Colonic mucosa (tissue), 4 donors: ENCODE measurements at regions not wholly inside any gene's neighbourhood (a gene's known extent, or its start where the extent isn't known, plus 50 kb on each side); places are given as distances from the start of the nearest gene placed in this dataset.

Experiments
- DNase-seq: peaks from one replicate; pipeline ENCODE4 v3.0.0-alpha.2; 2020
- H3K27ac ChIP-seq: fragments of 200-600 bp; one replicate; pipeline ENCODE4 v1.8.0; 2021
- H3K27me3 ChIP-seq: fragments of 200-600 bp; one replicate; pipeline ENCODE4 v1.8.0; 2021
- H3K36me3 ChIP-seq: fragments of 200-600 bp; one replicate; pipeline ENCODE4 v1.8.0; 2021
- H3K4me1 ChIP-seq: fragments of 200-600 bp; one replicate; pipeline ENCODE4 v1.8.0; 2021; ENCODE audit warnings: mild to moderate bottlenecking
- H3K4me3 ChIP-seq: fragments of 200-600 bp; one replicate; pipeline ENCODE4 v1.8.0; 2021
- H3K9ac ChIP-seq, 2 donors: one replicate each; pipeline ENCODE4 v1.7.0; 2013; ENCODE audit warnings: control low read depth in 2 of 2, low read depth in 2 of 2, low read length in 2 of 2
- H3K9me3 ChIP-seq: fragments of 200-600 bp; one replicate; pipeline ENCODE4 v1.8.0; 2021
- CTCF ChIP-seq: fragments of 200-600 bp; IDR thresholded peaks from one replicate; pipeline ENCODE4 v1.8.0; 2022; ENCODE audit warnings: antibody characterized with exemption, mild to moderate bottlenecking
- intact Hi-C: fragments of 100-400 bp; cut with DNase I; formaldehyde crosslinking; loops from one replicate; pipeline ENCODE4 v1.14.1; 2022
- donor health status: healthy.
- donor health status: DM: no; HTN: no; CAD: no.
- donor health status: DM: no; HTN: no; CAD: no.

DNA sequence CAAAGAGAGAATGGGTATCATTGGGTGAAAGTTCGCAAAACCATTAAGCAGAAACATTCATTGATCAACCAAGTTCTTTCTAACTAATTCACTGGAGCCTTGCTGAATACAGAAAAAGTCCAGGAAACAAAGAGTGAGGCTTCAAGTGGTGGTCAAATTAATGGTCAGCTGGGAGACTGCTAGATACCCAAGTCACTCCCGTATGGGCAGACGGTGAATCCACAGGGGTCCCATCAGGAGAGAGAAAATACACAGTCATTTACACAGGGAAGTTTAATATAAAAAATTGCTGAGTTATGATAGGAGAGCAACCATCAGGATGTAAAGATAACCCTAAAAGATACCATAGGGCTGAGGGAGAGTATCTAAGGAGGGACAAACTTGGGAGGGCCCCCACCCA, 198.7 kb upstream of the DTNBP1 start:
- H3K9ac ChIP-seq = no peak overlapping the region
- intact Hi-C loops = no loop called here
- no peak for TF ChIP-seq CTCF

DNA sequence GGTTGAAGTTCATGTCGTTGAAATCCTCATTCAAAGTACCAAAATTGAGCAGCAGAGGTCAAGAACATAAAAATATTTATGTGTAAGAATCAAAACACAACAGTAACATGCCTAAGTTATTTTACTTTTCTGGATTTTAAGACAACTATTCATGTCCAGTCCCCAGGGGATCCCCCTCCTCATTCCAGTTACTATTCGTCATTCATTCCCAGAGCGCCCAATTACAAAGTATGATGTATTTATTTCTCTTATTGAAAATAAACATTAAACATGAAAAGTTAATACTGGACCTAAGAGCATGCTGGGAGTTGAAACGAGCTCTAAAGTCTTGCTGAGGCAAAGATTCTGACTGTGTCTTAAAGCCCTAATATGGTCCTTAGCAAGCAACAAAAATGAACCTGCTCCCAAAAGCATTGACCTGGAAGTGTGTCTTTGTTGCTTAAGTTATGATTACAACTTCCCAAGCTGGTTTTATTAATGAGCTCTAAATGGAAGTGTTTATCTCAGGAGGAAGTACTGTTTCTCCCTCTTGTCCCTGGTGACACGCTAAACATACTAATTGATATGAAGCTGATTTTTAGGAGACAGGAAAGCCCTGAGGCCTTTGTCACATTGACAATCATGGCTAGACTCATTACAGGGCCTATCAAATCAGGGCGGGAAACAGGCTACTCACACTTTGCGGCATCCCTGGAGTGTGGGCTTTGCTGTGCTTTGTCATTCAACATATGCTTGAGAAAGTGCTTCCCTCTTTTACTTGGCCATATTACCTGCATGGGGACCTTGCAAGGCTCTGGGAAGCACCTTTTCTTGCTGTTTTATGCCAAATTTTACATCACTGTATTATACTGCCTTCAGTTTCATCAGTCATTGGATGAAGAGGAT, 192.2 kb upstream of the DTNBP1 start:
- no peaks in the 10 kb centered on the region for H3K27me3 ChIP-seq
- H3K9me3 ChIP-seq = no peaks in the 10 kb centered on the region
- DNase-seq = no peak
- no peaks in the 10 kb centered on the region for H3K36me3 ChIP-seq
- no peak overlapping the region for H3K9ac ChIP-seq
- intact Hi-C loops = no loop called here
- no peak overlapping the region for H3K27ac ChIP-seq
- TF ChIP-seq CTCF = no peak
- no peaks in the 10 kb centered on the region for H3K4me1 ChIP-seq
- H3K4me3 ChIP-seq = no peak overlapping the region

More for the DNA sequence above, 198.7 kb upstream of the DTNBP1 start:
- no peaks in the 10 kb centered on the region for H3K27me3 ChIP-seq
- no peak overlapping the region for H3K4me3 ChIP-seq
- no peaks in the 10 kb centered on the region for H3K4me1 ChIP-seq
- no peak for DNase-seq
- no peaks in the 10 kb centered on the region for H3K36me3 ChIP-seq
- no peaks in the 10 kb centered on the region for H3K9me3 ChIP-seq
- no peak overlapping the region for H3K27ac ChIP-seq

DNA sequence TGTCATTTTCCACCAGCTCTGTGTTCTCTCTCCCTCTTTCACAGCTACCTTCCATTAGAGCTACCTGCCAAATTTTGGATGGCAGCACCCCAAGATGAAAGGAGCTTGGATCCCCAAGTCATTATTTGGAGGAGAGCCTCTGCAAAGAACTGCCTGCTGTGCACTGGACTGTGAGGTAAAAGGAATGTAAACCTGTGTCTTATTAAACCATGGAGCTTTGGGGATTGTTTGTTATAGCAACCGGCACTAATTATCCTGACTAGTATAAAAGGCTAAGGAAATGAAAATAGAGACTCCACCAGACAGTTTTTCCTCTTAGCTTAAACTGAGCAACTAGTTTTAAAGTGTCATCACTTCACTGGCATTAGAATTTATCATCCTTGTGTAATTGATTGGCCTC, 191.6 kb upstream of the DTNBP1 start:
- H3K9ac ChIP-seq = no peak overlapping the region
- H3K36me3 ChIP-seq = no peaks in the 10 kb centered on the region
- no peaks in the 10 kb centered on the region for H3K27me3 ChIP-seq
- no peaks in the 10 kb centered on the region for H3K9me3 ChIP-seq
- no peak overlapping the region for H3K27ac ChIP-seq
- H3K4me1 ChIP-seq = no peaks in the 10 kb centered on the region
- intact Hi-C loops = no loop called here
- TF ChIP-seq CTCF = no peak
- no peak for DNase-seq
- H3K4me3 ChIP-seq = no peak overlapping the region

DNA sequence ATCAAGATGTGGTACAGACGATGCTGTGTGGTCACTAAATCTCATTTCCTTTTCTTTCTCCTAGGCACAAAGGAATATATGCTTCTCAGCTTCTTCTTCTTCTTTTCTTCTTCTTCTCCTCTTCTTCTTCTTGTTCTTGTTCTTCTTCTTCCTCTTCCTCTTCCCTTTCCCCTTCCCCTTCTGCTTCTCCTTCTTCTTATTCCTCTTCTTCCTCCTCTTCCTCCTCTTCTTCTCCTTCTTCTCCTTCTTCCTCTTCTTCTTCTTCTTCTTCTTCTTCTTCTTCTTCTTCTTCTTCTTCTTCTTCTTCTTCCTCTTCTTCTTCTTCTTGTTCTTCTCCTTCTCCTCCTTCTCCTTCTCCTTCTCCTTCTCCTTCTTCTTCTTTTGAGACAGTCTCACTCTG, 190.4 kb upstream of the DTNBP1 start:
- intact Hi-C loops = no loop called here
- no peaks in the 10 kb centered on the region for H3K27me3 ChIP-seq
- no peak for DNase-seq

DNA sequence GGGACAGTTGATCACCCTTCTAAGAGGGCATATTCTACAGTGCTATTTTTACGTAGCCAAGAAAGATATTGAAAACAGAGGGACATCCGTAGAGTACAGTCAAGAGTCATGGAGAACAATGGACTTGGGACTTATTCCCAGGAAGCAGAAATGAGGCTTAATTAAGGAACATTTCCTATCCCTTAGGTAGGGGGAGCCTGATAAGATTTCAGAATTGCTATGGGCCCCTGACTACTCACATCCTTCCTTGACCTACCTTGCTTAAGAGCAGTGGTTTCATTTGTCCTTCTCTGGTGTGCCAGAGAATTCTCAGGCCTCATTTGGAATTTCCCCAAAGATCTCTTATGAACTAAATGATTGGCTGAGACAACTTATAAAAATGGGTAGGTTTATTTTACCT, 189.5 kb upstream of the DTNBP1 start:
- H3K27me3 ChIP-seq = no peaks in the 10 kb centered on the region
- DNase-seq = no peak
- H3K9me3 ChIP-seq = no peaks in the 10 kb centered on the region
- H3K36me3 ChIP-seq = no peaks in the 10 kb centered on the region
- intact Hi-C loops = no loop called here
- H3K27ac ChIP-seq = no peak overlapping the region
- H3K4me1 ChIP-seq = no peaks in the 10 kb centered on the region
- H3K9ac ChIP-seq = no peak overlapping the region
- no peak for TF ChIP-seq CTCF
- no peak overlapping the region for H3K4me3 ChIP-seq

More for the DNA sequence above, 190.4 kb upstream of the DTNBP1 start:
- no peak for TF ChIP-seq CTCF
- Histone ChIP-seq H3K4me3 (no peak overlapping the region), H3K36me3 (no peaks in the 10 kb centered on the region), H3K27ac (no peak overlapping the region), H3K4me1 (no peaks in the 10 kb centered on the region), H3K9me3 (no peaks in the 10 kb centered on the region), H3K9ac (no peak overlapping the region)
